ENCODE measurements at regions not wholly inside any gene's neighbourhood (a gene's known extent, or its start where the extent isn't known, plus 50 kb on each side); places are given as distances from the start of the nearest gene placed in this dataset.
"Not testable (repeated sequence)": the region's sequence is repeated elsewhere in the genome, so short reads cannot be mapped to it uniquely, and the experiment has no call there.

DNA sequence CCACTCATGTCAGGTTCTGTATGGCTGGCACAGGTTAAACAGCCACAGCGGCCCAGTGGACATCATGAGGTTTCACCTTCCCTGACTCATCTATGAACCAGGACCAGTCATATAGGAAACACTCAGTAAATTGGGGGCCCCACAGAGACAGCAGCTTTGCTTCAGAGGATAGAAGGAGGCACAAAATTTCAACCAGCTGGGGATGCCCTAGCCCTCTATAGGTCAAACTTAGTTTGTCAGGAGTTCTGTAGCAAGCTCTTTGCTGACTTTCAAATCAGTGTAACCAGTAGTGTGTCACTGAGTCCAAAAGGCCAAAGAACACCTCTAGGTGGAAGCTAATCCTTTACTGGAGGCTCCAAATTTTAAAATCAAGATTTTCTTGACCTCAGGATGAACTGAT, 4157.8 kb upstream of the TPTE start:
- CTCF ChIA-PET: interaction anchor here (5.1 kb wide), 1 partner anchor 10 kb away, joined by 134 read pairs; no protein-coding TSS in a partner anchor

DNA sequence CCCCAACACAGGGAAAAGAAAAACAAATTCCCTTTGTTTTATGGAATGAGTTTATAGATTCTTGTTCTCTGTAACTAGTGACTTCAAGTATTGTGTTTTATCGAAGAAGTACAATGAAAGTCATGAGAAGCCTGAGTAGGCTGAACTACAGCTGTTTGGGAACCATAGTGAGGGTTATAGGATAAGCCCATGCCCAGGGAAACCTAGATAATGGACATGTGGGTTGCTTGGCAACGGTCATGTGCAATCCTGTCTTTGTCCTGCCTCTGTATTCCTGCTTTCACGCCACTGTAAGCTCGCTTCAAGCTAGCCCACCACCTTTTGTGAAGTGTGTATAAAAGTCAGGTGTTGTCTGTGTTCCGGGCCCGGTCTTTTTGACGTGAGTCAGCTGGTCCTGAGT, 4152.6 kb upstream of the TPTE start:
- CTCF ChIA-PET; DNase-seq (ENCODE audit: extremely low spot score); POLR2A ChIA-PET: not testable (repeated sequence)

More for the DNA sequence above, 4157.8 kb upstream of the TPTE start:
- not testable (repeated sequence) for DNase-seq (ENCODE audit: extremely low spot score)
- POLR2A ChIA-PET: interaction anchor here (0.6 to 1.8 kb wide), 2 partner anchors 9 to 11 kb away, joined by 3 to 4 read pairs; no protein-coding TSS in a partner anchor

DNA sequence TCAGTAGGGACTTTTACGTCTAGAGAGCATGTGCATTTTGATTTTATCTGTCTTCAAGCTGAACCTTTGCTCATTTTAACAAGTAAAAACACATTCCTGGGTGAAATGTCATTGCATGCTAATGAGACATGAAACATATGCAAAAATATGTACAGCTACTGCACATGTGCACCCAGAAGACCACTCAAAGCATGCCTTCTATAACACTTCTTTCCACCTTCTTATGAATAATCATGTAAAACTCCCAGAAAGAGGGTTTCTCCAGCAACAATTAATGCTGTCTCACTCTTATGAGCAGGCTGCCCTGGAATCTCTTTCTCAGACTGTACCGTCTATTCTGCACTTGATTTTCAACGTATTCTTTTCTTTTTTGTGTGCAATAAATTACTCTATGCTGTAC, 4148.1 kb upstream of the TPTE start:
- DNase-seq (ENCODE audit: extremely low spot score); POLR2A ChIA-PET: not testable (repeated sequence)
- CTCF ChIA-PET: interaction anchor here (2.7 to 5.4 kb wide), 2 partner anchors 9 to 13 kb away, joined by 16 to 134 read pairs; no protein-coding TSS in a partner anchor

DNA sequence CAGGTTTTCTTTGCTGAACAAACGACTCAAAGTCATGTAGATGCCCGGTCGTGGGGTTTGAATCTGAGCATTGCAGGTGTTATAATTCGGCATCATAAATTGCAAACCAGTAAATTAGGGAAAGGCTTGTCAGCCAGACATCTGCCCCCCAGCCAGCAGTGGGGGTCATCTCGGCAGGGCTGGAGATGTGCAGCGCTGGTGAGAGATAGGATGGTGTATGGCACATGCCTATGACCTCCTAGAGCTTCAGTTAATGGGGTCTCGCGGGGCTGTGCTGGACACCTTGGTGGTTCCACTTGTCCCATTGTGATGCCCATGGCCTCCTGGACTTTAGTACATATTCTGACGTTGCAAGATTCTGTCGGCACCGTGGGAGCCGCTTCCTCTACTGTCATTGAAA, 4147.2 kb upstream of the TPTE start:
- CTCF ChIA-PET: interaction anchor here (2.7 to 5.4 kb wide), 2 partner anchors 10 to 14 kb away, joined by 16 to 134 read pairs; no protein-coding TSS in a partner anchor
- DNase-seq (ENCODE audit: extremely low spot score): not testable (repeated sequence)
- POLR2A ChIA-PET: interaction anchor here (0.9 kb wide), 1 partner anchor 11 kb away, joined by 3 read pairs; no protein-coding TSS in a partner anchor

DNA sequence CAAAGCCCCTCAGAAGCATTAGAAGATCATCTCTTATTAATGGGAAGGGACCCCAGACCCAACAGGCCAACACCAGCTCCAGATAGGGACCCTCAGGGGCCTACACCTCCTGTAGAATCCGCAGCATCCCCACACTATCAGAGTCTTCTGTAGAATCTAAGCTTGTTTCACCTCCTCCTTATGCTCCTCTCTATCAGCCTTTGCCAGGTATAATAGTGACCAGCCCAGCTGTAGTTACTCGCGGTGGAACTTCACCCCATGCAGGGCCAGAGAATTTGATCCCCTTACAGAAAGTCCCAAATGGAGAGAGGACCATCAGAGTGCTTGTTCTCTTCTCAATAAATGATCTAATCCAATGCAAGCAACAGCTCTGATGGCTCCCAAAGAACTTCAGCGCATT, 4146.5 kb upstream of the TPTE start:
- CTCF ChIA-PET: interaction anchor here (2.7 to 5.4 kb wide), 2 partner anchors 11 to 15 kb away, joined by 16 to 134 read pairs; no protein-coding TSS in a partner anchor
- DNase-seq (ENCODE audit: extremely low spot score); POLR2A ChIA-PET: not testable (repeated sequence)

DNA sequence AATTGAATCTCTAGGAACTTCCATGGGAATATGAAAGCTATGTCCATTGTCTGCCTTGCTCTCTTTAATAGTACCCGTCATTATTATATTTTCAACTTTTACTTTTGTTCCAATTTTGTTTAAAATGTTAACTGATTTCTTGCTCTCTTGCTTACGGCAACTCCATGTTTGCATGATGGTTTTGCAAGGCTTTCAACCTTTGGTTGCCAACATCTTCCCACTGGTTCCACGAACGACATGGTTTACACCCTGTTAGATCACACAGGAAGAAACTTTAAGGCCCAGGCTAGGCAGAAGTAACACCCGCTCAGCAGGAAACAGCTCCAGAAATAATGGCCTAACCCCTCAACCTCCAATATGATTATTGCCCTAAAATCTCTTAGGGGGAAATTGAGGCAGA, 4145.6 kb upstream of the TPTE start:
- DNase-seq (ENCODE audit: extremely low spot score); POLR2A ChIA-PET: not testable (repeated sequence)
- CTCF ChIA-PET: interaction anchor here (2.7 to 5.4 kb wide), 2 partner anchors 12 to 16 kb away, joined by 16 to 134 read pairs; no protein-coding TSS in a partner anchor

DNA sequence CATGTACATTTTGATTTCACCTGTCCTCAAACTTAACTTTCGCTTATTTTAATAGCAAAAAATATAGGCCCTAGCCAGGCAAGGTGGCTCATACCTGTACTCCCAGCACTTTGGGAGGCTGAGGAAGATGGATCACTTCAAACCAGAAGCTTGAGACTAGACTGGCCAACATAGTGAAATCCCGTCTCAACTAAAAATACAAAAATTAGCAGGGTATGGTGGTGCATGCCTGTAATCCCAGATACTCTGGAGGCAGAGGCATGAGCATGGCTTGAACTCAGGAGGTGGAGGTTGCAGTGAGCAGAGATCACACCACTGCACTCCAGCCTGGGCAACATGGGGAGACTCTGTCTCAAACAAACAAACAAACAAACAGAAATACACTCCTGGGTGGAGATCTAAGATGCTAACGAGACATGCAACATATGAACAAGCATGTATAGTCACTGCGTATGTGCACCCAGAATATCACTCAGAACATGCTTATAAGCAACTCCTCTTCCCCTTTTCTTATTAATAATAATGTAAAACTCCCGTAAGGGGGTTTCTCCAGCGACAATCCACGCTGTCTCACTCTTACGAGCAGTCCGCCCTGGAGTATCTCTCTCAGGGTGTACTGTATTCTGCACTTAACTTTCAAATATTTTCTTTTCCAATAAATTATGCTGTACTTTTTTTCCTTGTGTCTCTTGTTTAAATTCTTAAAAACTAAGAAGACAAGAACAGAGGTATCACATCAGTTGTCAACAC, 4144.9 kb upstream of the TPTE start:
- CTCF ChIA-PET: interaction anchor here (5.4 kb wide), 1 partner anchor 13 kb away, joined by 134 read pairs; no protein-coding TSS in a partner anchor
- DNase-seq (ENCODE audit: extremely low spot score); POLR2A ChIA-PET: not testable (repeated sequence)

All from GM10248 (cell line).